C4-2B (cell line): ENCODE measurements at regions not wholly inside any gene's neighbourhood (a gene's known extent, or its start where the extent isn't known, plus 50 kb on each side); places are given as distances from the start of the nearest gene placed in this dataset.

Experiments used
- CTCF ChIP-seq: fragments of 450-650 bp; conservative IDR thresholded peaks from 2 replicates; pipeline ENCODE4 v1.5.1; 2017; ENCODE audit warnings: mild to moderate bottlenecking
- ZFX ChIP-seq: fragments of 450-650 bp; IDR thresholded peaks from 2 replicates; pipeline ENCODE4 v1.6.1; 2017

- TF ChIP-seq CTCF (no peak), ZFX (no peak)
Observed at GRCh38 chr10:119997429-119997828, 104.9 kb downstream of the SEC23IP start.
